ENCODE measurements at regions not wholly inside any gene's neighbourhood (a gene's known extent, or its start where the extent isn't known, plus 50 kb on each side); places are given as distances from the start of the nearest gene placed in this dataset.

DNA sequence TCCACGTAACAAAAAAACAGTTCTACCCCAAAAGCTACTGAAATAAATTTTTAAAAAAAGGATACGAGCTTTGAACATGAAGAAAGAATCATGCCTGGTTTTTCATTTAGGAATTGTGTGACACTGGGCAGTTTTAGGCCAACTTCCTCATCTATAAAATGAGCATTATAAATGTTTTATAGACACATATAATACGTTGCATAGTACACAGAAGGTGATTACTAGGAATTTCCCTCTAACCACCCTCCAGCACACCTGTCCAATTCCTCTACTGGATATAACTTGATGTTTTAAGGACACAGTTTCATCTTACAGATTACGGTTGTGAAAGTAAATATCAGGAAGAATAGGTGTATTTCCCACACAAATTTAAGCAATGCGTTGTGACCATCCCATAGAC lies 85.5 kb upstream of the IQCM start:
- no peak overlapping the region for H3K4me3 ChIP-seq (ENCODE audit: low read depth in 2 of 2, low read length in 2 of 2)
- H3K27me3 ChIP-seq (ENCODE audit: control insufficient read depth, insufficient read depth, low read length): no peaks in the 10 kb centered on the region
- ChIA-PET CTCF (no interaction called here), POLR2A (no interaction called here)
- BruUV-seq (replicated peaks): no TSS peak
- intact Hi-C loops (cut with micrococcal nuclease; ENCODE audit: unreplicated experiment) (no loop called here), in situ Hi-C loops (cut with HindIII; ENCODE audit: low pct_unique_long_range_greater_than_20kb, low sequenced_read_pairs) (no loop called here)
- ATAC-seq: no peak
- H3K36me3 ChIP-seq (ENCODE audit: control insufficient read depth, insufficient read depth, low read length): no peaks in the 10 kb centered on the region
- no peak for TF ChIP-seq SIN3A (IDR thresholded peaks at IDR 0.05; ENCODE audit: borderline replicate concordance, insufficient read depth, low read depth, low read length)
- no peak for TF ChIP-seq POLR2AphosphoS5 (IDR thresholded peaks at IDR 0.05; ENCODE audit: low read depth, low read length)
- TF ChIP-seq, protein P1, sequence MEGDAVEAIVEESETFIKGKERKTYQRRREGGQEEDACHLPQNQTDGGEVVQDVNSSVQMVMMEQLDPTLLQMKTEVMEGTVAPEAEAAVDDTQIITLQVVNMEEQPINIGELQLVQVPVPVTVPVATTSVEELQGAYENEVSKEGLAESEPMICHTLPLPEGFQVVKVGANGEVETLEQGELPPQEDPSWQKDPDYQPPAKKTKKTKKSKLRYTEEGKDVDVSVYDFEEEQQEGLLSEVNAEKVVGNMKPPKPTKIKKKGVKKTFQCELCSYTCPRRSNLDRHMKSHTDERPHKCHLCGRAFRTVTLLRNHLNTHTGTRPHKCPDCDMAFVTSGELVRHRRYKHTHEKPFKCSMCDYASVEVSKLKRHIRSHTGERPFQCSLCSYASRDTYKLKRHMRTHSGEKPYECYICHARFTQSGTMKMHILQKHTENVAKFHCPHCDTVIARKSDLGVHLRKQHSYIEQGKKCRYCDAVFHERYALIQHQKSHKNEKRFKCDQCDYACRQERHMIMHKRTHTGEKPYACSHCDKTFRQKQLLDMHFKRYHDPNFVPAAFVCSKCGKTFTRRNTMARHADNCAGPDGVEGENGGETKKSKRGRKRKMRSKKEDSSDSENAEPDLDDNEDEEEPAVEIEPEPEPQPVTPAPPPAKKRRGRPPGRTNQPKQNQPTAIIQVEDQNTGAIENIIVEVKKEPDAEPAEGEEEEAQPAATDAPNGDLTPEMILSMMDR (IDR thresholded peaks at IDR 0.05): no peak
- TF ChIP-seq, protein P2, sequence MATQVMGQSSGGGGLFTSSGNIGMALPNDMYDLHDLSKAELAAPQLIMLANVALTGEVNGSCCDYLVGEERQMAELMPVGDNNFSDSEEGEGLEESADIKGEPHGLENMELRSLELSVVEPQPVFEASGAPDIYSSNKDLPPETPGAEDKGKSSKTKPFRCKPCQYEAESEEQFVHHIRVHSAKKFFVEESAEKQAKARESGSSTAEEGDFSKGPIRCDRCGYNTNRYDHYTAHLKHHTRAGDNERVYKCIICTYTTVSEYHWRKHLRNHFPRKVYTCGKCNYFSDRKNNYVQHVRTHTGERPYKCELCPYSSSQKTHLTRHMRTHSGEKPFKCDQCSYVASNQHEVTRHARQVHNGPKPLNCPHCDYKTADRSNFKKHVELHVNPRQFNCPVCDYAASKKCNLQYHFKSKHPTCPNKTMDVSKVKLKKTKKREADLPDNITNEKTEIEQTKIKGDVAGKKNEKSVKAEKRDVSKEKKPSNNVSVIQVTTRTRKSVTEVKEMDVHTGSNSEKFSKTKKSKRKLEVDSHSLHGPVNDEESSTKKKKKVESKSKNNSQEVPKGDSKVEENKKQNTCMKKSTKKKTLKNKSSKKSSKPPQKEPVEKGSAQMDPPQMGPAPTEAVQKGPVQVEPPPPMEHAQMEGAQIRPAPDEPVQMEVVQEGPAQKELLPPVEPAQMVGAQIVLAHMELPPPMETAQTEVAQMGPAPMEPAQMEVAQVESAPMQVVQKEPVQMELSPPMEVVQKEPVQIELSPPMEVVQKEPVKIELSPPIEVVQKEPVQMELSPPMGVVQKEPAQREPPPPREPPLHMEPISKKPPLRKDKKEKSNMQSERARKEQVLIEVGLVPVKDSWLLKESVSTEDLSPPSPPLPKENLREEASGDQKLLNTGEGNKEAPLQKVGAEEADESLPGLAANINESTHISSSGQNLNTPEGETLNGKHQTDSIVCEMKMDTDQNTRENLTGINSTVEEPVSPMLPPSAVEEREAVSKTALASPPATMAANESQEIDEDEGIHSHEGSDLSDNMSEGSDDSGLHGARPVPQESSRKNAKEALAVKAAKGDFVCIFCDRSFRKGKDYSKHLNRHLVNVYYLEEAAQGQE (IDR thresholded peaks at IDR 0.05; ENCODE audit: insufficient read depth in 1 of 2, low read depth in 2 of 2, low read length in 1 of 2): no peak
- TF ChIP-seq TCF7L2 (IDR thresholded peaks at IDR 0.05; ENCODE audit: low read depth, low read length): no peak
- no peak overlapping the region for H3K27ac ChIP-seq (ENCODE audit: low read length)
- H3K4me1 ChIP-seq (ENCODE audit: control insufficient read depth, insufficient read depth, low read length): no peaks in the 10 kb centered on the region
- no peak for DNase-seq (ENCODE audit: low read depth, low spot score)
- no peaks in the 10 kb centered on the region for H3K9me3 ChIP-seq (ENCODE audit: control insufficient read depth, insufficient read depth, low read depth, low read length)

DNA sequence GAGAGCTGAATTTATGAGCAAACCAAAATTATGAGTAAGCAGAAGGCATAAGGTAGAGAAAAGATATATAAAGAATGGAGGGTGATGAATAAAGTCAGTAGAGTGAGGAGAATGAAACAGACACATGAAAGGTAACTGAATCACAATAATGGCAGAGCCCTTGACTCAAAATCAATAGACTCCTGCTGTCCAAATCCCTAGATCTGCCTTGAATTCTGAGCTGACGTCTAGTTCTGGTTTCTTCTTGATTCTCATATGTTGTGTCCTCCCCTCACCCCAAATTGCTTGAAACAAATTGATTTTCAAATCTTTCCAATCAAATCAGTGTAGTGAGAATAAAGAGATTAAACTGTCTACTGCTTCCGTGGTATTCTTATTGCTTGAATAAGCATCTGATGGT lies 86.6 kb upstream of the IQCM start:
- ChIA-PET CTCF (no interaction called here), POLR2A (no interaction called here)
- no peak overlapping the region for H3K4me3 ChIP-seq (ENCODE audit: low read depth in 2 of 2, low read length in 2 of 2)
- no peak overlapping the region for H3K27ac ChIP-seq (ENCODE audit: low read length)
- no peaks in the 10 kb centered on the region for H3K9me3 ChIP-seq (ENCODE audit: control insufficient read depth, insufficient read depth, low read depth, low read length)
- intact Hi-C loops (cut with micrococcal nuclease; ENCODE audit: unreplicated experiment): no loop called here
- H3K4me1 ChIP-seq (ENCODE audit: control insufficient read depth, insufficient read depth, low read length): no peaks in the 10 kb centered on the region
- DNase-seq (ENCODE audit: low read depth, low spot score) (no peak), ATAC-seq (no peak)
- BruUV-seq (replicated peaks): no TSS peak
- in situ Hi-C loops (cut with HindIII; ENCODE audit: low pct_unique_long_range_greater_than_20kb, low sequenced_read_pairs): no loop called here
- TF ChIP-seq POLR2AphosphoS5 (IDR thresholded peaks at IDR 0.05; ENCODE audit: low read depth, low read length): no peak
- TF ChIP-seq, protein P2 (IDR thresholded peaks at IDR 0.05; ENCODE audit: insufficient read depth in 1 of 2, low read depth in 2 of 2, low read length in 1 of 2): no peak
- no peak for TF ChIP-seq TCF7L2 (IDR thresholded peaks at IDR 0.05; ENCODE audit: low read depth, low read length)
- no peak for TF ChIP-seq SIN3A (IDR thresholded peaks at IDR 0.05; ENCODE audit: borderline replicate concordance, insufficient read depth, low read depth, low read length)
- TF ChIP-seq, protein P1 (IDR thresholded peaks at IDR 0.05): no peak
- no peaks in the 10 kb centered on the region for H3K36me3 ChIP-seq (ENCODE audit: control insufficient read depth, insufficient read depth, low read length)
- H3K27me3 ChIP-seq (ENCODE audit: control insufficient read depth, insufficient read depth, low read length): no peaks in the 10 kb centered on the region

Data from Panc1 (cell line).